ENCODE measurements at regions not wholly inside any gene's neighbourhood (a gene's known extent, or its start where the extent isn't known, plus 50 kb on each side); places are given as distances from the start of the nearest gene placed in this dataset.

DNA sequence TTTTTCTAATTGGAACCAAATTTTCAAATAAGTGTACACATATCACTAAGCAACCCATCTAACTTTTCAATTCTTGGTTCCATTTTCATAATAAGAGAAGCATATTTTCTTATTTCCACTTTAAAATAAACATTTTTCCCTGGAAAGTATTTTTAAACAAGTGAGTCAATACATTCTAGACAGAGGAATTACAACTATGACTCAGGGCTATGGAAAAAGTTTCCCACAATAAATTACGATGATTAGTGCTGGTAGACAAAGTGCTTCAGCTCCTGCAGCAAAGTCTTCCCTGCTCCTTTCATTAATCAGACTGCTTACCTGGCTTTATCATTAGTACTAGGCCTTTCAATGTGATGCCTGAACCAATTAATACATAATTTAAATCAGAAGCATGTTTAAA, 322.5 kb downstream of the HACE1 start:
- ATAC-seq, result no peak
- no peaks in the 10 kb centered on the region for H3K9me3 ChIP-seq

DNA sequence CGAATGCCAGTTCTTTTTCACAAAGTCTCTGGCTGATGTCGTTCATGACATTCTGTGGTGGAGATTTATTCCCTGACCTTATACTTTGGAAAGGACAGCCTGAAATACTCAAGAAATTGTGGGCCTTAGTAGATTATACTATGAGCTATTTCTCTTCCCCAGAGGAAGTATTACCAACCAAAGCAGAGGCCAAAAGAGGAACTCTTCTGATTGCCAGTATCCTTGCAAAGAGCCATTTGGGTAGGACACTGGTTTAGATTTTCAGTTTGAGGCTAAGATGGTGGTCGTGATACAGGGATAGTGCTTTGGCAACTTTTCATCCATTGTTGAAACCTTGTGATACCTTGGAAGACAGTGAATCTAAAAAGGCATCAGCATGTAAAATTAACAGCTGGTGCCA, 327.3 kb downstream of the HACE1 start:
- ATAC-seq (no peak), DNase-seq (no peak)
- H3K36me3 ChIP-seq (ENCODE audit: low read depth), result no peaks in the 10 kb centered on the region
- H3K9me3 ChIP-seq, result no peaks in the 10 kb centered on the region
- H3K4me1 ChIP-seq (ENCODE audit: low read depth), result no peaks in the 10 kb centered on the region
- no peak overlapping the region for H3K4me3 ChIP-seq
- intact Hi-C loops (cut with DNase I, micrococcal nuclease), result no loop called here
- TF ChIP-seq, protein P1, sequence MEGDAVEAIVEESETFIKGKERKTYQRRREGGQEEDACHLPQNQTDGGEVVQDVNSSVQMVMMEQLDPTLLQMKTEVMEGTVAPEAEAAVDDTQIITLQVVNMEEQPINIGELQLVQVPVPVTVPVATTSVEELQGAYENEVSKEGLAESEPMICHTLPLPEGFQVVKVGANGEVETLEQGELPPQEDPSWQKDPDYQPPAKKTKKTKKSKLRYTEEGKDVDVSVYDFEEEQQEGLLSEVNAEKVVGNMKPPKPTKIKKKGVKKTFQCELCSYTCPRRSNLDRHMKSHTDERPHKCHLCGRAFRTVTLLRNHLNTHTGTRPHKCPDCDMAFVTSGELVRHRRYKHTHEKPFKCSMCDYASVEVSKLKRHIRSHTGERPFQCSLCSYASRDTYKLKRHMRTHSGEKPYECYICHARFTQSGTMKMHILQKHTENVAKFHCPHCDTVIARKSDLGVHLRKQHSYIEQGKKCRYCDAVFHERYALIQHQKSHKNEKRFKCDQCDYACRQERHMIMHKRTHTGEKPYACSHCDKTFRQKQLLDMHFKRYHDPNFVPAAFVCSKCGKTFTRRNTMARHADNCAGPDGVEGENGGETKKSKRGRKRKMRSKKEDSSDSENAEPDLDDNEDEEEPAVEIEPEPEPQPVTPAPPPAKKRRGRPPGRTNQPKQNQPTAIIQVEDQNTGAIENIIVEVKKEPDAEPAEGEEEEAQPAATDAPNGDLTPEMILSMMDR (IDR thresholded peaks at IDR 0.05), result no peak

More for the DNA sequence above, 322.5 kb downstream of the HACE1 start:
- H3K36me3 ChIP-seq (ENCODE audit: low read depth), result no peaks in the 10 kb centered on the region
- DNase-seq, result no peak
- H3K4me3 ChIP-seq, result no peak overlapping the region
- TF ChIP-seq, protein P1 (IDR thresholded peaks at IDR 0.05), result no peak
- H3K4me1 ChIP-seq (ENCODE audit: low read depth), result no peaks in the 10 kb centered on the region
- intact Hi-C loops (cut with DNase I, micrococcal nuclease), result no loop called here

DNA sequence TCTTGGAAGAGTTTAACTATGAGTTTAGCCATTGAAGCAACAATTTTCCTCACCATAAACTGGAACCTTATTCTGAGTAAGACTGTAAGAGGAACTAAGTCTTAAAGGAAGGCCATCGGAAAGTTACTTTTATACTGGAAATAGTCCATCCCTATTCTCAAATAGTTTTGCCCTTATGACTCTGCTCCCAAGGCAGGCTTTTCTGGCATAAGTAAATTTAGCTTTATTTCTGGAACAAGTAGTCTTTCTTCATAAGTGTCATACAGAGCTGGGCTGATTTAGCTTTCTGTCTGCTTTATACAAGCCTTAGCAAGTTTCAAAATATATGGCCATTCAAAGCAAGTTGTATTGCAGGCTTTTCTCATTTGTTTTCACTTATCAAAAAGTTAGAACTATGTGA, 328.1 kb downstream of the HACE1 start:
- DNase-seq, result no peak
- TF ChIP-seq, protein P1 (IDR thresholded peaks at IDR 0.05), result no peak
- ATAC-seq, result no peak

DNA sequence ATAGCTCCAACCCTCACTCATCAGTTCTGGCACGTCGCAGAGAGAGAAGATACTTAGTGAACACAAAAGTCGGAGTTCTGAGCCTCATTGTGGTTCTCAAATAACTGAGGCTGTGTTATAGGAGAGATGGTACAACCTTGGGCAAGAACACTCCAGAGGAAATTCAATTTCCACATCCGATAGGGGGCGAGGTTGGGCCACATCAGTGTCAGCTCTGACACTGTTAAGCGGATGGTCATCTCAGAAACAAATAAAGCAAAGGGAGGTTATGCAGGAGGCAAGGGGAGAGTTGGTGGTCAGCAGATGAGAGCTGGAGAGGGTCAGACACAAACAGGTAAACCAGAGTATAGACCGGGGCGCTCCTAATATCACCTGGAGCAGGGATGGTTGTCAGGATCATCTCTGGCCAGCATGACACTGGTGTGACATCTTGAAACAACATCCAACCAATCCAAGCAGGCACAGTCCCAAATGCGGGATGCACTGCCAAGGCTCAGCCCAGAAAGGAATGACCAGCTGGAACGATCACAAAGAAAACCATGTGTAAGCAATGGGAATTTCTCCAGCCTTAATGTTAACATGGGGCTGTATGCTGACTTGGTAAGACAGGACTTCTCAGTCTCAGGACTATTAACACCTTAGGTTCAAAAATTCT, 331.8 kb downstream of the HACE1 start:
- no peak overlapping the region for H3K4me3 ChIP-seq
- peaks cover 8% of the 10 kb centered on the region for H3K4me1 ChIP-seq (ENCODE audit: low read depth)
- H3K36me3 ChIP-seq (ENCODE audit: low read depth), result no peaks in the 10 kb centered on the region
- ATAC-seq, result peak; percentile 68
- TF ChIP-seq, protein P1 (IDR thresholded peaks at IDR 0.05), result no peak
- intact Hi-C loops (cut with DNase I, micrococcal nuclease), result loop anchor here in 1 of 2 donors (2.0 kb wide), 1 partner anchor 243 kb away; no protein-coding TSS in a partner anchor
- H3K9me3 ChIP-seq, result no peaks in the 10 kb centered on the region
- DNase-seq, result peak in 2 of 3 donors; percentile 33 to 76

More for the DNA sequence above, 328.1 kb downstream of the HACE1 start:
- Histone ChIP-seq H3K4me3 (no peak overlapping the region), H3K9me3 (no peaks in the 10 kb centered on the region), H3K36me3 (ENCODE audit: low read depth) (no peaks in the 10 kb centered on the region), H3K4me1 (ENCODE audit: low read depth) (peaks cover 2% of the 10 kb centered on the region)
- intact Hi-C loops (cut with DNase I, micrococcal nuclease), result no loop called here

DNA sequence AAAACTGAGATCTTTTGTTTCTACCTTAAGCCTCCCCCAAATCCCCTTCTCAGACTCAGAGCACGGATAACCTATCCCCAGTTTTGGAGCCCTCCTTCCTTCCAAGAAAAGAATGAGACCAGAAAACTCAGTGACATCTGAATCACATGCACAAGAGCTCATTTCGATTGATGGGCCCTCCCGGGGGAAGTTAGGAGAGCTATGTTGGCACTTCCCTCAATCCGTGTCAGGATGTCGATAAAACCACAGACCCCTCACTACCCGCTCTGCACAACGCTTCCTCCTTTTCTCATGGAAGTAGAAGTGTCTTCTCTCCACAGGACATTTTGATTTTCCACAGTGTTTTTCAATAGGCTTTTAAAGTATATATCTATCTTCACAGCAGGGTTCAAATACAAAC, 332.4 kb downstream of the HACE1 start:
- H3K9me3 ChIP-seq, result no peaks in the 10 kb centered on the region

More for the DNA sequence above, 332.4 kb downstream of the HACE1 start:
- Histone ChIP-seq H3K4me3 (no peak overlapping the region), H3K4me1 (ENCODE audit: low read depth) (peaks cover 8% of the 10 kb centered on the region), H3K36me3 (ENCODE audit: low read depth) (no peaks in the 10 kb centered on the region)
- intact Hi-C loops (cut with DNase I, micrococcal nuclease), result loop anchor here in 1 of 2 donors (2.0 kb wide), 1 partner anchor 243 kb away; no protein-coding TSS in a partner anchor
- ATAC-seq (no peak), DNase-seq (no peak)
- TF ChIP-seq, protein P1 (IDR thresholded peaks at IDR 0.05), result no peak

Measured in mucosa of descending colon (tissue), 3 donors.